ENCODE measurements at regions not wholly inside any gene's neighbourhood (a gene's known extent, or its start where the extent isn't known, plus 50 kb on each side); places are given as distances from the start of the nearest gene placed in this dataset.

DNA sequence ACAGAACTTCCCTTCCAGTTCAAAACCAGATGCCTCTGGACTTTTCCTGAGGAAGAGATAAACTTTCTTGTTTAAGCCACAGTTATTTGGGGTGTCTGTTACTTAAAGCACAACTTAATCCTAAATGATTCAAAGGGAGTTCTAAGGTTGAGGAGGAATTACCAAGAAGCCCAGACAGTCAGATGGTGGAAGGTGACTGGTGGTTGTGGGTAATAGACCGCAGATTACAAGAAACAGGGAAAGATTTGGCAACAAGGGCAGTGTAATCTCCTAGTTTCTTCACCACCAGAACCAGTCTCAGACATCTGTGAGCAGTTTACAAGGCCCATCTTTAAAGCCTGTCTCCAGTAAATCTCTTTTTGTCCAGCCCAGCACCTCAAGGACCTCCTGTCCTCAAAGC is 130.1 kb upstream of the CTTNBP2NL start:
- DNase-seq, result no peak

DNA sequence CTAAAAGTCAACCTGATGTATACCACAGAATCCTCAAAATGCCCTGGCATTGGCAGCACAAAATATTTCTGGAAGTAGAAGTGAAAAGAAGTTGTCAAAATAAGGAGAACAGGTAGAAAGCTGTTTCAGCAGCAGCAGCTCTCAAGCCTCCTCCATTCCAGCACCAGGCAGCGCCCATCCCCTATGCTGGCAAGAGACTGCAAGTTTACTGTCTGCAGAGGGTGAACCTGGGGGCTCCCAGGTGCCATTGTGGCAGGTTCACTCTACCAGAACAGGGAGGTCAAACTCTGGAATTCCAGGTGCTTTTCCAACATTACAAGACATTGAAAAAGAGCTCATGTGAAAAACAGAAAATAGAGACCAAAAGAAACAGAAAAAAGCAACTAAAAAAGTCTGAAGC is 128.8 kb upstream of the CTTNBP2NL start:
- DNase-seq, result no peak

DNA sequence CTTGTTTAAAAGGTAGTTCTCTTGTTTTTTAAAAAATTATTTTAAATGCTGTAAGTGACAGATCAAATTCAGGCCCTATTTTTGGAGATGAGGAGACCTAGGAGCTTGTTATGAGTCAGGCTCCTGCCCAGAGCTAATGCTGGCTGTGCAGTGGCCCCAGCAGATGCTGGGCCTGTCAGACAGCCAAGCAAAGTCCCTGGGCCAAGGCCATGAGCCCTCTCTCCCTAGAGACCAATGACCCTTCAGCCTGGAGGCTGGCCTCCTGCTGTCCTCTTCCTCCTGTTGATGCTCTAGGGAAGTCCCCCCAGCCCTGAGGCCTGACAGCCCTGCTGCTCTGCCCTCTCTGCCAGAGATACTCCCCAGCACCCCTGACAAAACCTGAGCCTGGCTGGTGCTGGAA is 128.1 kb upstream of the CTTNBP2NL start:
- peak in 2 of 14 donors; percentile 20 to 53 for DNase-seq

DNA sequence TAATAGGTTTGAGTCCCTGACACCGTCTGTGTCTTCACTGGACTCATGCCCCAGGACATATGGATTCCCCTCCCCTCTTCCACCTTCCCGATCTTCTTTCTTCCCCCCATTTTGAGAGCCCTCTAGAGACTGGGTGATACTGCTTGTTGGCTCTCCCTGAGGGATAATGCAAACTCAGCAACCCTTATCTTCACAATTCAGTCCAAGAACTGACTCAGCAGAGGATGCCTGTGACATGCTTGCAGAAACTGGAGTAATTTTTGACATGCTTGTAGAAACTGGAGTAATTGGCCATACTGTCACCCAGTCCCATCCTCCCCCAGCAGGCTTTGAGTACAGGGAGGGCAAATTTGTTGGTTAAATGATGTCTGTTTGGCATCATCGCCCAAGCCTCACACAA is 127.6 kb upstream of the CTTNBP2NL start:
- DNase-seq, result no peak

DNA sequence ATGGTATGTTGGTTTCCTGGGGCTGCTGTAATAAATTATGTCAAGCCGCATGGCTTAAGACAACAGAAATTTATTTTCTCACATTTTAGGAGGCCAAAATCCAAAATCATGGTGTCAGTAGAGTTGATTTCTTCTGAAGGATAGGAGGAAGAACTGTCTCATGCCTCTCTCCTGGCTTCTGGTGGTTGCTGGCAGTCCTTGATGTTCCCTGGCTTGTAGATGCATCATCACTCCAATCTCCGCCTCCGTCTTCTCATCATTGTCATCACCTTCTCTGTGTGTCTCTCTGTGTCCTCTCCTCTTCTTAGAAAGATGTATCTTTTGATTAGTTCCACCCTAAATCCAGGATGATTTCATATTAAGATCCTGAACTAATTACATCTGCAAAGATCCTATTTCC is 124.7 kb upstream of the CTTNBP2NL start:
- no peak for DNase-seq

DNA sequence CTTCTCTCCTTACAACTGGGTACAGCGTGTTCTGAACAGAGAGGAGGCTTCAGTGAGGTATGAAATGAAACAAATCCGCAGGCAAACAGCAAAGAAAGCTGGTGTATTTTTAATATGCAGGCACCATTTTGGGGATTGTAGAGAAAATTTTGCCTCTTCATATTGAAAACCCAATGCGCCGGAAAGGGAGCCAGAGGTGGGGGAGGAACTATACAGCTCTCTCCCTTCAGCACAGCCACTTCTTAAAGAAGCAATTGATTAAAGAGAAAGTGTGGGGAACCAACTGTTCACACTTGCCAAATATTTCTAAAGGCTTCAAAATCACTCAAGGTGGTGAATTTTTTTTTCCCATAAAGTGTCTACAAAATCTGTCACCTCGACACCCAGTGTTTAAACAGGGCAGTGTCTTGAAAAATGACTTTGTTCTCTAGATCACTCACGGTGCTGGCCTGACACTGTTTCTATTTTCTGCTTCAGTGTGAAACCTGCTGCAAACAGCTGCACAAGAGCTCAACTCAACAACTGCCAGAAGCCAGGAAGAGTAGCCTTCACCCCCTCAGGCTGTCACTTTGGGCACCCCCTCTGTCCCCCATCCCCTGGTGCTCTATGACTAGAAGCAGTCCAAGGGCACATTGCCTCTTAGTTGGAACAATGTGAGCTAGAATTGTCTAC is 123.8 kb upstream of the CTTNBP2NL start:
- no peak for DNase-seq

DNA sequence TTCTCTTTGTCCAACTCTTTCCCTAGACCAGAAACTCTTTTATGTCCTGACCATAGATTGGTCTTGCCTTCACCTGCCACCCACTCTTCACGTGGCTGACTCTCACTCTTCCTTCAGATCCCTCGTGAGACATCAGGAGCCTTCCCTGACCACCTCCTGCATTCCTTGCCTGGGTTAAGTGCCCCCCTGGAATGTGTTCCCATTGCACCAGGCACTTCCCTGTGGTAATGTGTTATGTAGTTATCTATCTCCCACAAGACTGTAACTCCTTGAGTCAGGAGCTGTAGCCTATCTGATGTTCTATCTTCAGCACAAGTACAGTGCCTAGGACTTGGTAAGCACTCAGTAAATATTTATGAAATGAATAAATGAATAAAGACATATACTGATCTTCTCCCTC is 111.2 kb upstream of the CTTNBP2NL start:
- no peak for DNase-seq

DNA sequence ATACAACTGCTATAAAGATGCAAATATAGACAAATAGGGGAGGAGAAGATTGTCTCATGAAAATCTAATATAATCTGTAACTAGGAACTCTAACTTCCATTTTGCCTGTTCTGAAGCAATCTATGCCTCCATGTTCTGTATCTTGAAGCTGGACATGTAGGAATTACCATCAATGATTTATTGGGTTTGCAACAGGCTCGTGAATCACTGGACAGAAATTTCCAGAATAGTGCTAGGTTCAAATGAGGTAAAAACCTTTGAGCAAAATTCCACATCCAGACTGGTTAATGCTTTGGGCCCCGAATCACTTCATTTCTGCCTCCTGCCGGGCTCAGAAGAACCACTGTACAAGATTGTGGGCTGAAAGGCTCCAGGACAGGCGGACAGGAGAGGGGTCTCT is 110.7 kb upstream of the CTTNBP2NL start:
- no peak for DNase-seq

DNA sequence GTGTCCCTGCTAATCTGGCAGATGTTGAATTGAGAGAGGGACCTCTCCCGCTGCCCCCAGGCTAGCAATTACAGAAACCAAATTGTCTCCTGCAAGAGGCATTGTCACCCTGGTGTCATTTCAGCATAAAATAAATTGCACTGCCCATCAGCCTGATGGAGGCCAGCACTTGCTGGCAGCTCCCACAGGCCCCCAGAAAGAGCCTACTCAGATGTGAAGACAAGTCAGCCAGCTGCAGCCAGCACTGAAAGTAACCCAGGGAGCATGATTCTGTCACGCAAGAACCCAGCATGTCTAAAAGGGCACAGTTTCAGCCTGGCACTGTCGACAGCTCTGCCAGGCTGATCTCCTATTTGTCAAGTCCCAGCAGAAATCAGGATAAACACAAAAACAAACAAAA is 110.3 kb upstream of the CTTNBP2NL start:
- peak in 2 of 14 donors; percentile 1 to 6 for DNase-seq

DNA sequence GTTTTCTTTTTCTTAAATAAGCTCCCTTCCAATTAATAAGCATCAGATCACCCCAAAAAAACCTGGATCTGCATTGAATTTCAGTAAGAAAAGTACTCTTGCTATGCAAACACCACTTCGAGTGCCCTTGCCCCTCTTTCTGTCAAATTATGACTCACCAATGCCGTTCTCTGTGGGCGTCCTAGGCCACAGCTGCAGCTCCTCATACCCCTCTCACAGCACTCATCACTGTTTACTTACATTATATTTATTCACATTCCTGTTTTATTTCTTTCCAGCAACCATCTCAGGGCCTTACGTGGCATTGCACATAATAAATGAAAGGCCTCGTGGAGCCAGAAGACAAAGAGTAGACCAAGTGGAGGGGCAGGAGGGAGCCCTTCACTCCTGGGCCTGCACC is 99.1 kb upstream of the CTTNBP2NL start:
- DNase-seq, result no peak

DNA sequence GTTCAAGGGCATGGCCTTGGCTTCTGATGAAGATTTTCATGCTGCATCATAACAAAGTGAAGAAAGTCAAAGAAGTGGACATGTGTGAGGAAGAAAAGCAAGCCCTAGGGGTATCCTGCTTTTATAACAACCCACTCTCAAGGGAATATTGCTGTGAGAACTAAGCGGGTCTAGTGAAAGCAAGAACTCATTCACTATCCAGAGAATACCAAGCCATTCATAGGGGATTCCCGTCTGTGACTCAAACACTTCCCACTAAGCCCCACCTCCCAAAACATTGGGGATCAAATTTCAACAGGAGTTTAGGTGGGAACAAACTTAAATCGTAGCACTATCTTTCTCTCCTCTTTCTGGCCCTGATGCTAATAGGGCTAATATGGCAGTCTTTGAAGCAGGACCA is 98.5 kb upstream of the CTTNBP2NL start:
- DNase-seq, result no peak

DNA sequence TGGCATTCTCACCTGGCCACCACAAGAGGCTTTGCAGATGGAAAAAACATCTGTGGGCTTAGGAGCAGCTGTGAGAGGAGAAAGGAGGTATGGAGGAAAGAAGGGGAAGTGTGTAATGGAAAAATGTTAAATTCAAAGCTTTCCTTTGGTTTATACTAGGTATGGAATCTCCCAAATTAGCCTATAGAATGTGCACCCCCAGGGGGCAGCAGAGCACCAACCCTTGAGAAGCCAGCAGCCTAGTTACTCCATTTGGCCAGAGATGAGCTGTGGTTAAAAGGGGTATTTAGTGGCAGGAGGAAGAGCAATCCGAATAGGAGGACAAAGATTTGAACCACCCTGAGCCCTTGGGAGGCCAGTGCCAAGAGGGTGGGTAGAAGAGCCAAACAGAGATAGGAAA is 97.5 kb upstream of the CTTNBP2NL start:
- no peak for DNase-seq

DNA sequence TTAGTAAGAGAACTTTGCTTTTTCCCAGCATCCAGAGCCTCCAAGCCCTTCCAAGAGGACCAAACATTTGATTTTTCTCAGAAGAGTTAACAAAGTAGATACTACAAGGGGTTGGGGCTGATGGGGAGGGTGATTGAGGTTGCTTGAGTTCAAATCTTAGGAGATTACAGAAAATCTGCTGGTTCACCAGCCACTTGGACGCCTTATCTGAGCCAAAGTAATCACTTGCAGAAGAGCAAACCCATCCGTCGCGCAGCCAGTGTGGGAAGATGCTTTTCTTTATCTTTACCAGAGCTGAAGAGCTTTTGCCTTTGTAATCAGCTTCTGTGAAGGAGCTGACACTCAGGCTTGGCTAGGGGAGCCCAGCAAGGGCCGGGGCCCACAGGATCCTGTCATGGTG is 91.9 kb upstream of the CTTNBP2NL start:
- no peak for DNase-seq

DNA sequence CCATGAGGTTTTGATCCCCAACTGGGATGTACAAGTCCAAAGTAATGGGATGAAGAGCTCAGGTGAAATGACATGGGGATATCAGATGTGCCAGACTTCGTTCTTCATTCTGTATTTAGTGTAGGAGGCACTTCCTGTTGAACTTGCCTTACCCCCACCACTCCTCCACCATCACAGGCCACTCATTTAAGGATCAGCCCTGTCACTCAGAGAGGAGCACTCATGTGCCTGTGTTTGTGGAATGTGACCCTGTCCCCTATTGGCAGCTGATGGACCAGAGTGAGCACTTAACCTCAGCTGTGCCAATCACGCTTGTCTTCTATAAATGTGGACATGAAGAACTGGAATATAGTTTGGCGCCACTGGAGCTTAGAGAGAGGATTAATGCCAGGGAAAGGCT is 91.4 kb upstream of the CTTNBP2NL start:
- no peak for DNase-seq

DNA sequence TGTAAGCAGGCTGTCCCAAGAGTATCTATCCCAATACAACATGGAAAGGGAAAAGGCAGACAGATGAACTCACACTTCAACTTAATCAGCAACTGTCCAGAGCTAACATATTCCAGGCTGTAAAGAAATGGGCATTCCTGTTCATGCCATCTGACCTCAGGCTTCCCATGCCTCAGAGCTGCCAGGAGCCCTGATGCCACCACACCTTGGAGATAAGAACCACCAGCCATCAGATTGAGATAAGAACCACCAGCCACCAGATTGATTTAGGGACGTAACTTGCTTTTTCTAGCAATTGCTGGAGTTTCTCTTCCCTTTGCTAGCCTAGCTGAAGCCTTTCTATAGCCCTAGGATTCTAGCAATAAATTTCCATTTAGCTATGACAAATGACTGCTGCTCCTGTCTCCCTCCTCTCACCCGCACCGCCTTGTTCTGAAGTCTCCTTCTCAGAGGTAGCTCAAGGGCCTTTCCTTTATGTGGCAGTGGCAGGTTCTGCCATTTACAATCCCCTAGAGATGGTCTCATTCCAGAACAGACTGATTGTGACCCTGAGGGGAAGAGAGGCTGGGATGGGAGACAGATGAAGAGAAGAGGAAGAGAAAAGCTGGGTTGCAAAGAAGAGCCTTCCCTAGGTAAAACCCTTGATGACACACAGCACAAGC is 88.0 kb upstream of the CTTNBP2NL start:
- no peak for DNase-seq

DNA sequence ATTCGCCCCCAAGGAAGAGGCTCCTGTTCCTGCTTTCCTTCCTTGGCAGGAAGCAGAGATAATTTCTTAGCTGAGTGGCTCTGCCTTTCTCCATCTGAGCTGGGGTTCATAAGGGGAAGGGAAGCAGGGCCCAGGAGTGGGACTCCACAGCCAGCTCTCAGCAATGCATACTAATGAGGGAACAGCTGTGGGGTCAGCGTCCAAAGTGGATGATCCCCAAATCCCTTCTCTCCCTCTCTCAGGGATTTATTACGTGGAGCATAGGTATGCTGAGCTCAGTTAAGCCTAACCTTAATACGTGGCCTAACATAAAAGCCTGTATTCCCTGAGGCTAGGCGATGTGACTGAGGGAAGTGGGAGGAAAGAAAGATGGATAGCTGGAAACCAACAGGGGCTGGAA is 87.3 kb upstream of the CTTNBP2NL start:
- no peak for DNase-seq

DNA sequence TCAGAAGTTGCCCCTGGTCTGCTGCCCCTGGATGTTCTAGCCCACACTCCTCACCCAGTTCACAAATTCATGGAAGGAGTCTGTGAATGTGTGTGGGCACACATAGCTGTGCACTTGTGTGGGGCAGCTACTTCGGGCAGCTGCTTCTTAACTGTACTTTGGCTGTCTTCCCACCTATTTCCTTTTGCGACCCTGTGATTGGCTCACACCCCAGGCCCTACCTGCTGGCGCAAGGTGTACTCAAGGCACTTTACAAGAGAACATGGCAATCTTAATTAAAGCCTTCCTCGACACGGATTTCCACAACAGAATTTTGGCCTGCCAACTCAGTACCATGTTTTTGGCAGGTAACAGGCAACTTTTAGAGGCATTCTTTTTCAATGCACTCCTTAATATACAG is 86.5 kb upstream of the CTTNBP2NL start:
- no peak for DNase-seq

DNA sequence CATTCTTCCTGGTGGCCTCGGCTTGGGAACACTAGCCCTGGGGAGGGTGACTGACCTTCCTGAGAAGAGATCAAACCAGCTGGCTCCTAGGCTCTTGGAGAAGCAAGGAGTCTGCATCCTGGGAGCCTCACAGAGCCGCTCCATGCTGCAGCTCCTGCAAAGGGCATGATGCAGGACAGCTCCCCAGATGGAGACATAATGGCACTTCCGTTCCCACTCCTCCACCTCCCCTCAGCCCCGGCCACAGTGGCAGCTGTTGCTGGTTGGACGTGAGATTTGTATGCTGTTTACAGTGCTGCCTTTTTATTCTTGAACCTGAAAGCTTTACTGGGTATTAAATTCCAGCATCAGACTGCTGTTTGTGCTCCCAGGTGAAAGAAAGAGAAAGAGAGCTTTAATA is 83.7 kb upstream of the CTTNBP2NL start:
- DNase-seq, result no peak

DNA sequence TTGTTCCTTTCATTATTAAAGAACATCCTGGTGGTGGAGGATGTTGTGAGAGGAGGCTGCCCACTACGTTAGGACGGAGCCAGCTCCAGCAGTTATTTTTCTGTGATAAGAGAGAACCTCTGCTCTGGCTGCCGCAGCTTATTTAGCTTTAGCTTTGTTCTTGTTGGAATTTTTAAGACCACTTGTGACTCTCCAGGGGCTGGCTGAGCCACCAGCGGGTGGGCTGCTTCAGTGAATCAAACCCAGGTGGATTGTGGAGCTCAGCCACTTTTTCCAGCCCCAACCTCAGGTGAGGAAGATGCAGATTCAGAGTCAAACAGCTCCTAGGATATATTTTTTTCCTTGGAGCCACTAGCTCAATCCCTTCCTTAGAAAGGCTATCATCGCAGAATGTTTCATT is 83.1 kb upstream of the CTTNBP2NL start:
- DNase-seq, result no peak

DNA sequence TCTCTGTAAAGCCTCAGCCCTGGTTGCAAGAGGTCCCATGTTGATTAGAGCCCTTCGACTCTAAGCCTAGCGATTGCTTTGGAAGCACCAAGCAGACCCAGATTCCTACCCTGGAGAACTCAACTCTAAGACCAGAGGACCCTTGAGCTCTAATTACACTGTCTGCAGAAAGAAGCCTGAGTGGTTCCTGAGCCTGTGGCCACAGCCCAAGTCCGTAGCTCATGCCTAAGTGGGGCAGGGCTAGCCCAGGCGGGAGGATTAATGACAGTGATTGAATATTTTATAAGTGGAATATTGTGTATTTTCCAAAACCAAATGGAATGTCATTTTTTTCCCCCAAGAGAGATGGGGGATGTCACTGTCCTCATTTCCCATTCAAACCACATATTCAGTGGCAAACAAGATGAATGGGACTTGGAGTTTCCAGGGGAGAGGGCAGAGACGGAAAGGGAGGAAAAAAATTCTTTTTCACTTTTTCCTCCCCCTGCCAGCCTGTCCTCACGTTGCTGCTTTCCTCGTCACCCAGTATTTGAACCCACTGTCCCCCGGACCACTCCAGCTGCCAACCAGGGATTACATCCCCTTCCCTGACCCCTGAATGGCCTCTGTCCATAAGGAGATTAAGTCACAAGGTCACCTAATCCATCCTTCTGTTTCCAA is 79.6 kb upstream of the CTTNBP2NL start:
- no peak for DNase-seq

DNA sequence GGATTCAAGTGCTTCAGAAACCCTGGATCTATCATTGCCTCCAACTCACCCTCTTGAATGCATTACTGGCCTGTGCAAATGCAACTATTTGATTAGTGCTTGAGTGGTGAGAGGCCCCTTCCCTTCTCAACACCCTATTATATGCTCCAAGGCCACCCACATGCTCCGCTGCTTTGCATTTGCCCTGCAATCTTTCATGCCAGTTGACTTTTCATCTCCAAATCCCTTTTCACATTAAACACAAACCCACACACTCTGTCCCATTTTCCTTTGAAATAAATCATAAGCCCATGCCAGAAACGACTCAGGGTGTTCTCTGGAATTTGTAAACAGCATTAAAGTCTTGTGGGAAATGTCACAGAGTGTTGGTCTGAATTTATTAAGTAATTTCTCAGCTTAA is 78.9 kb upstream of the CTTNBP2NL start:
- DNase-seq, result peak in 1 of 14 donors; percentile 14

DNA sequence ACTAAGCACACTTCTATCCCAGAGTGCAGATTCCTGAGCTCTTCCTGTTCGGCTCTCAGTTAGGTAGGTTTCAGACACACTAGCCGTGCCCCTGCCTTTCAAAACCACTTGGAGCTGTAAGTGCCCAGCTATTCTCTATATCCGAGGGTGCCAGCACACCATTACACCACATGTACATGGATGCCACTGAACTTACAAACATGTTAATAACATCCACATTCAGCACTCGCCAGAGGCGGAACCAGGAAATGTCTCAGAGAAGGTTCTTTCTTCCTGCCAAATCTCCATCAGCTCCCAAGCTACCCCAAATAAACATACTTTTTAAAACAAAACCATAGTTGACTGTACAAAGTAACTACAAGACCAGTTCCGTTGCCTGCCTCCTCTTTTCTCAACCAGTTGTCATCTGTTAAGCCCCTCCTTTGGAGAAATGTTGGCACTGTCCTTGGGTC is 78.4 kb upstream of the CTTNBP2NL start:
- no peak for DNase-seq

DNA sequence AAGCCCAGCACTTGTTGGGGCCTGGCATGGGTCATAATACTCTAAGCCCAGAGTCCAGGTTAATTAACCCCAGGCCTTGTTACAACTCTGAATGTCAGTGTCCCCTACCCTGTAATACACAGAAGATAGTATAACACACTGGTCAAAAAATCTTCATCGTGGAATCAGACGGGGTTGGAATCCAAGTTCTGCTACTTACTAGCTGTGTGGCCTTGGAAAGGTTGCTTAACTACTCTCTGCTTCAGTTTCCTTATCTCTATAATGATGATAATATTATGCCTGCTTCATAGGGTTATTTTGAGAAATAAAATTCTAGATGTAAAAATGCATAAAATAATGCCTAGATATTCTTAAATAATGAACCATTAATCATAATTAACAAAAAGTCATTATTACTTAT is 77.8 kb upstream of the CTTNBP2NL start:
- no peak for DNase-seq
